IMR-90 (cell line): ENCODE measurements at regions not wholly inside any gene's neighbourhood (a gene's known extent, or its start where the extent isn't known, plus 50 kb on each side); places are given as distances from the start of the nearest gene placed in this dataset.

ENCODE experiments used
- ATAC-seq: fragments of 200-7000 bp; cut with Tn5 transposase; 2 replicates; pipeline ENCODE4 v1.9.1; 2020; ENCODE audit warnings: low read depth, mild to moderate bottlenecking, moderate library complexity
- BruUV-seq: library from RNA; stranded (reverse); fragments of 400-500 nt; replicated peaks from 2 replicates; lab custom pipeline; 2021; lab: Mats Ljungman, UMichigan
- CTCF ChIA-PET: fragments of 300-600 bp; formaldehyde crosslinking; extraction: SDS; loops from one replicate; lab custom pipeline; 2021; ENCODE audit warnings: antibody characterized with exemption; lab: Yijun Ruan, JAX
- POLR2A ChIA-PET: fragments of 300-600 bp; sonication (Branson Sonifier 250); formaldehyde crosslinking; loops from one replicate; lab custom pipeline; 2022; ENCODE audit warnings: antibody characterized with exemption; ENCODE audit not compliant: unreplicated experiment; lab: Charles Lee
- DNase-seq: peaks from one replicate; pipeline ENCODE4 v3.0.0; 2013
- H2AFZ ChIP-seq: replicated peaks from 2 replicates; pipeline ENCODE3; 2013; ENCODE audit warnings: low read length, mild to moderate bottlenecking; ENCODE audit not compliant: poor library complexity
- H2AK5ac ChIP-seq: 2 replicates; pipeline ENCODE4 v1.6.1; 2013; ENCODE audit warnings: low read depth, low read length, inconsistent platforms
- H2AK9ac ChIP-seq: replicated peaks from 2 replicates; pipeline ENCODE3; 2013; ENCODE audit warnings: mild to moderate bottlenecking, low read depth, low read length, moderate library complexity; ENCODE audit not compliant: poor library complexity
- H2BK120ac ChIP-seq: 2 replicates; pipeline ENCODE4 v1.6.1; 2013; ENCODE audit warnings: low read depth, low read length, inconsistent platforms
- H2BK15ac ChIP-seq: 3 replicates; pipeline ENCODE4 v1.6.1; 2013; ENCODE audit warnings: low read depth, low read length, inconsistent platforms
- H2BK20ac ChIP-seq: 2 replicates; pipeline ENCODE4 v1.6.1; 2013; ENCODE audit warnings: low read depth, mild to moderate bottlenecking, inconsistent platforms, low read length, moderate library complexity
- H2BK5ac ChIP-seq: 2 replicates; pipeline ENCODE4 v1.6.1; 2013; ENCODE audit warnings: mild to moderate bottlenecking, low read depth, low read length, inconsistent platforms; ENCODE audit not compliant: poor library complexity, severe bottlenecking
- H3K14ac ChIP-seq: replicated peaks from 2 replicates; pipeline ENCODE4 v1.6.1; 2013; ENCODE audit warnings: low read depth, low read length, inconsistent platforms
- H3K18ac ChIP-seq: 2 replicates; pipeline ENCODE4 v1.6.1; 2013; ENCODE audit warnings: low read depth, low read length, control low read depth
- H3K23ac ChIP-seq: 2 replicates; pipeline ENCODE4 v1.6.1; 2013; ENCODE audit warnings: low read depth, low read length, inconsistent platforms
- H3K27ac ChIP-seq: 2 replicates; pipeline ENCODE4 v1.5.1; 2013; ENCODE audit warnings: mild to moderate bottlenecking, control low read depth, low read length; ENCODE audit not compliant: insufficient read depth
- H3K27me3 ChIP-seq: 2 replicates; pipeline ENCODE4 v1.6.1; 2013; ENCODE audit warnings: low read length; ENCODE audit not compliant: control insufficient read depth, insufficient read depth
- H3K36me3 ChIP-seq: 2 replicates; pipeline ENCODE4 v1.6.1; 2013; ENCODE audit warnings: low read length, mixed read lengths; ENCODE audit not compliant: control insufficient read depth, insufficient read depth
- H3K4ac ChIP-seq: 2 replicates; pipeline ENCODE4 v1.6.1; 2013; ENCODE audit warnings: low read depth, low read length, inconsistent platforms
- H3K4me1 ChIP-seq: 2 replicates; pipeline ENCODE4 v1.6.1; 2013; ENCODE audit warnings: low read length, mixed read lengths; ENCODE audit not compliant: control insufficient read depth, insufficient read depth
- H3K4me2 ChIP-seq: 2 replicates; pipeline ENCODE4 v1.6.1; 2013; ENCODE audit warnings: low read depth, mild to moderate bottlenecking, control low read depth, low read length, moderate library complexity
- H3K4me3 ChIP-seq: 2 replicates; pipeline ENCODE4 v1.5.1; 2013; ENCODE audit warnings: low read depth, mild to moderate bottlenecking, control low read depth, low read length, moderate library complexity; ENCODE audit not compliant: insufficient read depth
- H3K56ac ChIP-seq: 2 replicates; pipeline ENCODE4 v1.6.1; 2013; ENCODE audit warnings: low read length, inconsistent platforms; ENCODE audit not compliant: insufficient read depth; ENCODE audit errors: extremely low read depth
- H3K79me1 ChIP-seq, 2 experiments: 2 replicates each; pipeline ENCODE4 v1.6.1; 2013; ENCODE audit warnings: low read length in 2 of 2, inconsistent platforms in 1 of 2, low read depth in 1 of 2
- H3K9ac ChIP-seq: 2 replicates; pipeline ENCODE4 v1.6.1; 2013; ENCODE audit warnings: low read depth, low read length, control low read depth
- H3K9me1 ChIP-seq: 2 replicates; pipeline ENCODE4 v1.6.1; 2013; ENCODE audit warnings: low read length, inconsistent platforms; ENCODE audit not compliant: insufficient read depth
- H3K9me3 ChIP-seq: 2 replicates; pipeline ENCODE4 v1.6.1; 2013; ENCODE audit warnings: low read length; ENCODE audit not compliant: control insufficient read depth, insufficient read depth
- H4K20me1 ChIP-seq: 2 replicates; pipeline ENCODE4 v1.6.1; 2013; ENCODE audit warnings: low read length, inconsistent platforms; ENCODE audit not compliant: insufficient read depth
- H4K5ac ChIP-seq: 2 replicates; pipeline ENCODE4 v1.6.1; 2013; ENCODE audit warnings: mild to moderate bottlenecking, low read depth, low read length, control low read depth
- H4K8ac ChIP-seq, 2 experiments: 2 replicates each; pipeline ENCODE4 v1.6.1; 2013; ENCODE audit warnings: low read depth in 2 of 2, low read length in 2 of 2, control low read depth in 1 of 2, inconsistent platforms in 1 of 2
- H4K91ac ChIP-seq: 2 replicates; pipeline ENCODE4 v1.6.1; 2013; ENCODE audit warnings: low read depth, low read length, inconsistent platforms; ENCODE audit not compliant: insufficient read depth
- CTCF ChIP-seq: conservative IDR thresholded peaks from 2 replicates; pipeline ENCODE4 v1.5.1; 2012; ENCODE audit warnings: mild to moderate bottlenecking, low read depth, low read length, improper control_type of control experiment
- ELK1 ChIP-seq: fragments of 150-350 bp; IDR thresholded peaks from 2 replicates; pipeline ENCODE4 v1.6.1; 2016; ENCODE audit warnings: low read depth, mild to moderate bottlenecking, low read length, moderate library complexity, borderline replicate concordance
- RAD21 ChIP-seq: IDR thresholded peaks from 2 replicates; pipeline ENCODE4 v1.6.1; 2012; ENCODE audit warnings: low read length, improper control_type of control experiment
- SMC3 ChIP-seq: fragments of 150-350 bp; IDR thresholded peaks from 2 replicates; pipeline ENCODE4 v1.6.1; 2016; ENCODE audit warnings: low read depth, mild to moderate bottlenecking, antibody characterized with exemption, low read length, moderate library complexity
- WGBS, 2 experiments: methylation state at CpG; one replicate each; pipeline versions ENCODE4 v1.1.5 to v1.1.7; 2013; ENCODE audit warnings: missing lambda C conversion rate in 2 of 2; ENCODE audit not compliant: insufficient read length in 1 of 2; ENCODE audit errors: extremely low coverage in 2 of 2; 5-methylcytosine and 5-hydroxymethylcytosine counted together
- dilution Hi-C: fragments of 300-500 bp; cut with HindIII; formaldehyde crosslinking; loops from one replicate; pipeline ENCODE4 v1.14.3; 2018; ENCODE audit warnings: low sequenced_read_pairs; ENCODE audit not compliant: unreplicated experiment
- in situ Hi-C: fragments of 300-500 bp; cut with MboI; formaldehyde crosslinking; loops from 3 replicates; pipeline ENCODE4 v1.14.3; 2019; ENCODE audit warnings: low sequenced_read_pairs, inconsistent platforms, mixed read lengths
- intact Hi-C: fragments of 100-400 bp; cut with micrococcal nuclease; formaldehyde crosslinking; loops from 2 replicates; pipeline ENCODE4 v1.10.0; 2022

GRCh38 chr3:132180337-132180791, 136.8 kb upstream of the ACP3 start:
- ChIA-PET POLR2A (no interaction called here), CTCF (interaction anchor here (1.0 to 4.4 kb wide), 6 partner anchors 10 to 150 kb away, joined by 3 to 41 read pairs (median 4); partner anchors contain the start of gene CPNE4)
- no peak overlapping the region for H3K56ac ChIP-seq
- no peak overlapping the region for H3K9ac ChIP-seq
- no peak overlapping the region for H2BK20ac ChIP-seq
- no peak overlapping the region for H3K18ac ChIP-seq
- H3K4me3 ChIP-seq: no peak overlapping the region
- DNase-seq: peak; percentile 66
- H3K4ac ChIP-seq: no peak overlapping the region
- peak; percentile 79 for TF ChIP-seq SMC3
- peak; percentile 88 for TF ChIP-seq RAD21
- no peak for TF ChIP-seq ELK1
- peak; percentile 77 for TF ChIP-seq CTCF
- H2BK15ac ChIP-seq: no peak overlapping the region
- H3K27me3 ChIP-seq: peaks cover 4% of the 10 kb centered on the region
- H4K20me1 ChIP-seq: no peaks in the 10 kb centered on the region
- no peak overlapping the region for H2BK5ac ChIP-seq
- H3K4me1 ChIP-seq: no peaks in the 10 kb centered on the region
- ATAC-seq: peak; percentile 87
- no peak overlapping the region for H2AK5ac ChIP-seq
- no peaks in the 10 kb centered on the region for H3K9me3 ChIP-seq
- H3K23ac ChIP-seq: no peak overlapping the region
- in situ Hi-C loops: loop anchor here (25.0 kb wide), 1 partner anchor 393 kb away; no protein-coding TSS in a partner anchor
- intact Hi-C loops: loop anchor here (1.0 kb wide), 3 partner anchors 142 to 387 kb away; no protein-coding TSS in a partner anchor
- no peak overlapping the region for H3K14ac ChIP-seq
- no peaks in the 10 kb centered on the region for H3K9me1 ChIP-seq
- H3K36me3 ChIP-seq: no peaks in the 10 kb centered on the region
- H4K8ac ChIP-seq: no peak overlapping the region
- dilution Hi-C loops: no loop called here
- H3K79me1 ChIP-seq: no peaks in the 10 kb centered on the region
- H4K91ac ChIP-seq: no peak overlapping the region
- H2AFZ ChIP-seq: peak overlapping the region; percentile 36
- no peak overlapping the region for H2BK120ac ChIP-seq
- H2AK9ac ChIP-seq: no peak overlapping the region
- H4K5ac ChIP-seq: no peak overlapping the region
- BruUV-seq: no TSS peak
- H3K27ac ChIP-seq: no peak overlapping the region
- WGBS, 2 experiments: no CpG with 5 or more reads among the region's 3 CpGs
- no peak overlapping the region for H3K4me2 ChIP-seq
